SKM-1 treated with dmso at 0.1 percent for 144 hours (cell line): ENCODE measurements at regions not wholly inside any gene's neighbourhood (a gene's known extent, or its start where the extent isn't known, plus 50 kb on each side); places are given as distances from the start of the nearest gene placed in this dataset.

Experiments used
- DNase-seq: peaks from one replicate; lab custom pipeline; 2025; ENCODE audit not compliant: unreplicated experiment; lab: John Stamatoyannopoulos, UW

DNA sequence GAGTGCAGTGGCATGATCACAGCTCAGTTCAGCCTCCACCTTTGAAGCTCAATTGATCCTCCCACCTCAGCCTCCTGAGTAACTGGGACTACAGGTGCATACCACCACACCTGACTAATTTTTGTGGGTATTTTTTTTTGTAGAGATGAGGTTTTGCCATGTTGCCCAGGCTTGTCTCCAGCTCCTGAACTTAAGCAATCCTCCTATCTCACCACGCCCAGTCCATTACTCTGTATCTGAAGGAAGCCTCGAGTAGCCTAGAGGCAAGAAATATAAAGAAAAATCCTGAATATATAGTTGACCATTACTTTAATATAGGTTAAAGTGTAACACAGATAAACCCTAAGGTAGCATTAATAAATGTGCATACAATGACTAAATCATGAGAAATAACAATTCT, 686.8 kb upstream of the PIK3C3 start:
- no peak for DNase-seq

DNA sequence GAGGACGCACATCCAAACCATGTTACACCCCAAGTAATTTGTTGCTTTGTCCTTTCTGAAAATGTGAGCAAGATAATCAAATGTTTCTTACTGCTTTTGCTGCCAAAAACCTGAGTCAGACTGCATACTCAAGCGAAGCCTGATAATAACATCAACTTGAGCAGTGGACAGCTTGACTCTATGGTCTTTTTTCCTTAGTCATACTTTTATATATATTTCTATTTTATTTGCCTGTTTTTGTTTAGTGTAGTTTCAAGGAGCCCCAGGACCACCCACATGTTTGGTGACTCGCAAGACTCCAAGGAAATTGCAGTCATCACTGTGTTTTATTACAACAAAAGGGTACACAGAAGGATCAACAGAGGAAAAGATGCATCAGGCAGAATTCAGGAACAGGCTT, 688.4 kb upstream of the PIK3C3 start:
- DNase-seq: no peak

DNA sequence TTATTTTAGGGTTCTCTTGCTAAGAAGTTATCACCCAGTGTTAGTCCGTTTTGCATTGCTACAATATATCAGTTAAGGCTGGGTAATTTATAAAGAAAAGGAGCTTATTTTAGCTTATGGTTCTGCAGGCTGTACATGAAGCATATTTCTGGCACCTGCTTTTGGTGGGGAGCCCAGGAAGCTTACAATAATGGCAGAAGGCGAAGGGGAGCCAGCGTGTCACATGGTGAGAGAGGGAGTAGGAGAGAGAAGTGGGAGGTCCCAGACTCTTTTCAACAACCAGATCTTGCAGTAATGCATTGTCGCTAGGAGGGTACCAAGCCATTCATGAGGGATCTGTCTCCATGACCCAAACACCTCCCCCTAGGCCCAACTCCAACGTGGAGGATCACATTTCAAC, 688.8 kb upstream of the PIK3C3 start:
- DNase-seq: no peak

DNA sequence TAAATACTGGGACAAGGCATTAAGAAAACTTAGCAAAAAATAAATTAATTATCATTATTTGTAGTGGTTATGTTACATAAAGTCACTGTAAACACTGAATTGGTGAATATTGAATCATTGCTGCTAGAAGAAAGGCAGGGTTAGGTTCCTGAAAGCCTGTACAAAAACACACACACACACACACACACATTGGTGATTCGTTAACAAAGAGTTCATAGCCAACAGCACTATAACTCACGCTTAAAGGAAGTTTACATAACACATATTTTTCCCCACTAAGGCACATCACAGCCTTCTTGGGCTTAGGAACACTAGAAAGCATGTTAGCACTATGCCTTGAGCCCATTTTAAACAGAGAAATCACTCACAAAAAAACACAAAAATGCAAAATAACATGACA, 690.0 kb upstream of the PIK3C3 start:
- no peak for DNase-seq

DNA sequence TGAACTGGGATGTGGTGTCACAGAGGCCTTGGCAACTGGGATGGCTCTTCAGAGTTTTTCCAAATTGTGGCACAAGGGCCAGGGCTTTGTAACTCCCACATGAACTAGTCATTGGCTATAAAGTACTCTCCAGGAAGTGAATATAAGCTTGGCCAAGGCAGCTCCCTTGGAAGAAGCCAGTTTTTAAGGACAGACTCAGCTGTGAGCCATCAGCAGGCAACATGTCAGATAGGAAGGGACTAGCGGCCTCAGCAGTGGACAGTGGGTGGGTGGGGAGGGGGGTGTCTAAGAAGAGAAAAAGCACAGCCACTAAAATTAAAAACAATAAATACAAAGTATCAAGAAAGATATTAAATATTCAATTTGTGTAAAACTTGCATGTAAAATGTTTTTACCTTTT, 691.1 kb upstream of the PIK3C3 start:
- no peak for DNase-seq

DNA sequence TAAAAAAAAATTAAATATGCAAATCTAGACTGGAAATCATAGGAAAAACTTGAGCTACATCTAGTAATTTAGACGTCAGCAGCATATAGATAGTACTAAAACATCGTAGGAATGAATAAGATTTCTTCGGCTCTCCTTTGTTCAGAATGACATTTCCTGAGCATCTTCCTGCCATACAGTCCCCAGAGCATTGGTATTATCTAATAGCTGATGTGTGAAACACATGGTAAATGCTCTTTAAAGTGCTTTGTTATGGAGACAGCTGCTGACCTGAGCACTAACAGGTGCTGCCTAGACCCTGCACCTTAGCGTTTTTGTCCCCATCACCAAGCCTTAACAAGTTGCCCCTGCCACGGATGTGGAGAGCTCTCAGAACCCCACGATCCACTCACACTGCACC, 692.3 kb upstream of the PIK3C3 start:
- DNase-seq: no peak

DNA sequence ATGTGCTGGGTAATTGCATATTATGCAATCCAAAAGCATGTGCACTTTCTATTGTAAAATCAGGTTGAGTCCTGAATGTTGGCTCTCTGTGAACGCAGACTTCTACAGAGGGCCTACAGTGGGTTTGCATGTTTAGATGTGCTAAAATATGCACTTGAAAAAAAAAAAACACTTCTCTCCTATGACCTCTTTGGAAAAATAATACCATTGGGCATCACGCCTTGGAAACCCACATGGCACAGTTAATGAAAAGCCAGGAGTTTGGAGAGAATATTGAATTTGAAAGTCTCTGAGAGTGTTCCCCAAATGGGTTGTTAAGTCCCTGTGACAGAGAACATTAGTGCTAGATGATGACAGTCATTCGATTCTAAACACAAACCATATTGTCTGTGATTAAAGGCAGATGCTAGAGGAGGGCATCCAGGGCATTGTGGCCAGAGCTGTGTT, 710.4 kb upstream of the PIK3C3 start:
- no peak for DNase-seq

DNA sequence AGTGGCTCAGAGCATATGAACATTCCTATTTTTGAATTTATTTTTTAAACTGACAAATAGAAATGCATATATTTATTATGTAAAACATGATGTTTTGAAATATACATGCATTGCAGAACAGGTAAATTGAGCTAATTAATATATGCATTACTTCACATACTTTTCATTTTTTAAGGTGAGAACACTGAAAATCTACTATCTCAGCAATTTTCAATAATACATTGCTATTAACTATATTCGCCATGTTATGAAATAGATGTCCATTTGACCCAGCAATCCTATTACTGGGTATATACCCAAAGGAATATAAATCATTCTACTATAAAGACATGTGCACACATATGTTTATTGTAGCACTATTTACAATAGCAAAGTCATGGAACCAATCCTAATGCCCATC, 717.7 kb upstream of the PIK3C3 start:
- no peak for DNase-seq

DNA sequence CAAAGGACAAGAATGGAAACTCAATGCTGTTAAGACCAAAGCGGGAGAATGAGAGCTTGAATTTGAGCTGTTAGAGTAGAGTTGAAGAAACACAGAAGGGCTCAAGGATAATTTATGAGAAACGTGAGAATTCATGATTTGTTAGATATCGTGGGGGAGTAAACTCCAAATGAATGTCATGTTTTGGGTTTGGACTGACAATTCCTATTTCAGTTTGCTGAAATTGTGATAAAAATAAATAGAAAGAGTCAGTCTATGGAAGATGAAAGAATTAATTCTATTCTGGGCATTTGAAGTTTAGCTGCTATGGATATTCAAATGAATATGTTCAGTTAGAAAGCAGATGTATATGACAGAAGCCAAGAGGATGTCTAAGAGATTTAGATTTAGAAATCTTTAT, 723.4 kb upstream of the PIK3C3 start:
- no peak for DNase-seq

DNA sequence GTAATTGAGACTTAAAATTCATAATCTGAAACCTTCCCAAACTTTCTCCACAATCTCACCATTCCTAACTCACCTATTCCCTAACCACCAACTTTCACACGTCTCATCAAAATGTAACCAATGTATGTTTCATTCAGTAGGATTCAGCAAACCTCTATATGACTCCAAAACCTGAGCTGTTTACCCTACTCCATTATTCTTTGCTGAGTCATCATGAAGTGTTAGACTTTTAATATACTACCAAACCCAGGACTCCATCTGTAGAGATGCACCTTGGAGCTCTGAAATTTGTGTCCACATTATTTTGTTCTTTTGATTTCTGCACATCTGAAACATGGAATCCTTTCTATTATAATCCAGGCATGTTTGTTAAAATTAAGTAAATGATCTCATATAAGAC, 727.0 kb upstream of the PIK3C3 start:
- DNase-seq: no peak

DNA sequence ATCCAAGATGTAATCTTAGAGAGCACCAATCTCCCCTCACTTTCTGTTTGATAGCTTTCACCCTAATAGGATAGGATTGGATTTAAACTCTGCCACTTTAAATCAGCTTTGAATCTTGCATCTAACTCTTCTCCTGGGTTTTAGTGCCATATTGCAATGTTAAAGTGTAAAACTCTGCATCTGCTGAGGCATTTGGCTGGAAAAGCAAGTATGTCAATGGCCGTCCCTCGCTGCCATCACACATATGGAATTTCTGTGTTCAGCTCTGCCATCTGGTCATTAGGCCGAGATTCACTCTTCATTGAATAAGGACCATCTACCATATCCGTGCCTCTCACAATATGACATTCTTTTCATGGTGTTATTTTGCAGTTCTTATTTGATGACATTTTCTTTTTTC, 728.1 kb upstream of the PIK3C3 start:
- no peak for DNase-seq

DNA sequence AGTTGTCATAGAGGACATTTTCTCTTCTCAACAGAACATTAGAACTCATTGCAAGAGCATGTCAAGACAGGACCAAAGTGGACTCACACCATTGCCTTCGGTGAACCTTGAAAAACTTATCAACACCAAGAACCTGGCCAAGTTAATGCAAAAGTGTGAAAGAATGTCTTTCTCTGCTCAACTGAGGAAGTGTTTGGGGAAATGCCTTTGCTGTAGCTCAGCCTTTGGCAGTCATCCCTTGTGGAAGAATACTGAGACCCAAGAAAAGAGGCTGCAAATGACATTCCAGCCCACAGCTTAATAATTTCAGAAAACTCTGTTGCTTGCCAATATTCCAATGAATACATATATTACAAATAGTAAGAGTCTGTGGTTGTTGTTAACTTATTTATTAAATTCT, 728.8 kb upstream of the PIK3C3 start:
- DNase-seq: no peak

DNA sequence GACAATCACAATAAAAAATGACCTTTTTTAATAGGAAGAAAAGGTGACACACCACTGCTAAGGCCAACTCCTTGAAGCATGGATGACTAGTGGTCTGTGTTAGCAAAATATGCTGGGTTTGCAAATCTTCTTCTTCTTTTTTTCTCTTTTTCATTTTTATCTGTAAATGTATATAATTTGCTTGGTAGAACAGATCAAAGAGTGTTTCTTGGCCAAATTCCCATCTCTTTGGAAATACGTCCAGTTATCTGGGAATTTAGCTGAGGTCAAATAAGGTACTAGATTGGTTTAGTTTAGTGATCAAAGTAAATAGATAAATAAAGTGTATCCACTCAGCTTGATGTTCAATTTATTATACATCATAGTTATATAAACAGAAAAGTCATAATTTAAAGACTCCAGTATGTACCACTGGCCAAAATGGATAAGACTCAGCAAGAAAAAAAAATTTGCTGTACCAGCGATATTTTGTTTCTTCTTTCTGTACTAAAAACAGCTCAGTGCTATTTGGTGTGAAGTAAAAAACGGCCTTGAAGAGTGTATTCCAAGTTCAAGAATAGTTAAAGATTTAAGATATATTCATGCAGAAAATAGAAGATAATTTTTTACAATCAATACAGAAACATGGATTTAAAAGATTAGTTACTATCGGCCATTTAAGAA, 738.6 kb upstream of the PIK3C3 start:
- DNase-seq: no peak

DNA sequence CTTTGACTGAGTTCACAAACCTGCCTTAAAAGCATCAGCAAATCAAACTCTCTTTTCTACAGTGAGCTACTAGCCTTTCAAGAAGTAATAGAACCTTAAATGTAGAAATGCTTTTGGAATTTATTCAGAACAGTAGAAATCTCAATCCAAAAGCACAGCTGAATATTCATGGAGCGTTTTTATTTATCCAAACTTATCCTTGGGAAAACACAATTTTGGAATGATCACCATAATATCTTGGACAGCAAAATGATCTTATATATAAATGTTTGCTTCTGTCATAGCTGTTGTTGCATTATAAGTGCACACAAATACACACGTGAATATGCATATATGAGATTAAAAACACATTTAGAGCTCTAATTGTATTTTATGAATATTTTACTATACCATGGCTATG, 747.3 kb upstream of the PIK3C3 start:
- no peak for DNase-seq

DNA sequence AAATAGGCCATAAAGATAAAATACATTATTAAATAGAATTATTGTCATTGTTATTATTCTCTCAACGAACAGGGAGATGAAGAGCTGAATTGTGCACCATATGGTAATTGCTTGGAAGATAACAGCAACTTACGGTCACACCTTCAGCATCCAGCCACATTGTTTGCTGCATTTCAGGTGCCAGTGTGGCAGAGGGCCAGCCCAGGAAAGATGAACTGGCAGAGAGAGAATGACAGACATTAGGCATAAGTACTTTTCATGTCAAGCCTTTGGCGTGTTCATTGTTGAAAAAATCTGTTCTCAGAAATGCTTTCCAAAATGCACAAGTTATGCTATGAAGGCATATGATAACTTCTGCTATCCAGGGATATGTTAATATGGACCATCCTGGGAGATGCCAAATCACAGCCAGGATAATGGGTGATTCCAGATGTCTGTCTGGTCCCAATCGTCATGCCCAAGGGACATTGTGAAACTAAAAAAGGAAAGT, 748.6 kb upstream of the PIK3C3 start:
- DNase-seq: no peak

DNA sequence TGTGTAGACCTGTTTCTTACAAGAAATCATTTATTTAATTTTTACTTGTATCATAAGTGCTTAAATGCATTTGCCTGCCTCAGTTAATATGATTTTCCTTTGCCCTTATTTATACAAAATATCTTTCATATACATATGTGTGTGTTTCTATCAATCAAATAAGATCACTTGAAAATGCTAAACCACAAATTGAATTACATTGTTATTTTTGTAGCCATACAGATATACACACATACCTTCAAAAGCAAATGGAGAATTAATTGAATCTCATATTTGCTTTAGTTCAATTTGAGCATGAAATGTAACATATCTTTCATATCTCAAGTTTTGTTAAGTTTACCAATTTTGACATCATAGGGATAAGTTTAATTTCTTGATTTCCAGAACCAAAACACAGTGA, 755.8 kb upstream of the PIK3C3 start:
- no peak for DNase-seq

DNA sequence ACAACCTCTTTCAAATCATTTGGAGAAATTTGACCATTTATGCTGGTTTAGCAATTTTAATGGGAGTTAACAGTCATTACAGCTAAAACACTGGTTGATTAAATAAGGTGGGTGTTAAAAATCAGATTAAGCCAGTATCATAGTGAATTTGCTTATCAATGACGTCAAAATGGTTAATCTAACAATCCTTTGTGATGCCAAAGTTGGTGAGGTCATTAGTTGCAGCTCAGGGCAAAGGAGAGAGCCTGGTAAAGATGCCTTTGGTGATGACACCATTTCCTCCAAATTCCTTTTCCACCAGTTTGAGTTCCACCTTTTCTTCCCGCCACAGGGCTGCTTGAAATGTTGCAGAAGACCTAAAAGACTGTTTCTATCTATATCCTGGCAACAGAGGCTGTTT, 757.1 kb upstream of the PIK3C3 start:
- no peak for DNase-seq

DNA sequence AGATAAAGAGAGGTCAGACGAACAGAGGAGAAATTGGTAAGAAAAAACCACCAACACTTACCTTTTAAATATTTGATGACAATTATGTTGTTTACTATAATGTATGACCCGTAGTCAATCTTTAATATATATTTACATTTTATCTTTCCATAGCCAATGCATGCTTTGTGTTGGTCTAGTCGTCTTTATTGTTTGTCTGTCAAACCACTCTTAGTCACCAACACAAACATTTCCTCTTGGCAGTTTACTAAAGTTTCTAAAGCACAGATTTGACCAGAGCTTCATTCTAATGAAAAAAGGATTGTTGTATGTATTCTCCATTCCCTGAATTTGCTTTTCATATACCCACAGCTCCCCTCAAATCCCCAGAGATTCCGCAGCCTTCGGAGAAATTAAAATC, 784.7 kb upstream of the PIK3C3 start:
- no peak for DNase-seq

DNA sequence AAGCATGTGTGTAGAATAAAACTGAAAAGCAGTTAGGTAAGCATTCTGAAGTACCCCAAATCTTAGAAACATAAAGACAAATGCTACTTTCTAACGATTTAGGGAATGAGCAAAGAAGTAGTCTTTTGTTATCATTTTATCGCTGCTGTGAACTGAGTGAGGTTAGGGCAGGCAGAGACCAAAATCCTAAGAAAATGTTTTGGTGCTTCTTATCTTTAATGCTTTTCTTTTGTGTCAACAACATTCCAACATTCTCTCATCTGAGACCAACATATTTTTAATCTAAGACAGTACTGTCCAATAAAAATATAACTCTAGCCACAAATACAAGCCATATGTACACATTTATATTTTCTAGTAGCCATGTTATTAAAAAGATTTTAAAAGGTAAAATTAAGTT, 789.4 kb upstream of the PIK3C3 start:
- no peak for DNase-seq

DNA sequence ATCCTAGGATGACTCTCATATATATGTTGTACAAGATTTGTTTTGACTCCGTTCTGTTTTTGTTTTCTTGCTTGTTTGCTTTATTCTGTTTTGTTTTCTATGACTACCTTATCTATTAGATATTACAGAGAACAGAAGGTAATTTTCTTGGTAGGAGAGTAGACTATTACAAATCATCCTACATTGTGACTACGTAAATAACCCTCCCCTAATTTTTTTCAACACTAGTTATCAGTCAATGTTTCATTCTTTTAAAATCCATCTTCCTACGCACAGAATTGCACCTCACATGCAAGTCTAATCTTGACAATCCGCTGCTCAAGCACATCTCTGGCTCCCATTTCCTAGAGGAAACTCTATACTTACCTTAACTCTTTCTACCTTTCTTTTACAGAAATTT, 792.3 kb upstream of the PIK3C3 start:
- no peak for DNase-seq

DNA sequence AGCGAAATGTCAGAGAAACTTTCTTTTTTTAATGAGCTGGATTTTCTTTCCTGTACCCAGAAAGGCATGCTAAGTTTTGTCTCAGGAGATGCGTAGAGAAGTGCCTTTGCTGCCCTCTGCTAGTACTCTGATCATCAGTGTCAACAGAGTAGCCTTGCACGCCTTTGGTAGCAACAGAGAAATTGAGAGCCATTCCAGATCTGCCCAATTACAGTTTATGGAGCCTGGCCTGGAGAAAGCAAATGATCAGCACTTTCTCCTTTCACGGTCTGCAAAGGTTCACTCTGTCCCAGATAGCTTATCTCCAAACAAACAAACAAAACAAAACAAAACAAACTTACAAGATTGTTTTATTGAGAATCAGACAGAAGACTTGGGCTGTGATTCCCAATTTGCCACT, 792.8 kb upstream of the PIK3C3 start:
- no peak for DNase-seq

DNA sequence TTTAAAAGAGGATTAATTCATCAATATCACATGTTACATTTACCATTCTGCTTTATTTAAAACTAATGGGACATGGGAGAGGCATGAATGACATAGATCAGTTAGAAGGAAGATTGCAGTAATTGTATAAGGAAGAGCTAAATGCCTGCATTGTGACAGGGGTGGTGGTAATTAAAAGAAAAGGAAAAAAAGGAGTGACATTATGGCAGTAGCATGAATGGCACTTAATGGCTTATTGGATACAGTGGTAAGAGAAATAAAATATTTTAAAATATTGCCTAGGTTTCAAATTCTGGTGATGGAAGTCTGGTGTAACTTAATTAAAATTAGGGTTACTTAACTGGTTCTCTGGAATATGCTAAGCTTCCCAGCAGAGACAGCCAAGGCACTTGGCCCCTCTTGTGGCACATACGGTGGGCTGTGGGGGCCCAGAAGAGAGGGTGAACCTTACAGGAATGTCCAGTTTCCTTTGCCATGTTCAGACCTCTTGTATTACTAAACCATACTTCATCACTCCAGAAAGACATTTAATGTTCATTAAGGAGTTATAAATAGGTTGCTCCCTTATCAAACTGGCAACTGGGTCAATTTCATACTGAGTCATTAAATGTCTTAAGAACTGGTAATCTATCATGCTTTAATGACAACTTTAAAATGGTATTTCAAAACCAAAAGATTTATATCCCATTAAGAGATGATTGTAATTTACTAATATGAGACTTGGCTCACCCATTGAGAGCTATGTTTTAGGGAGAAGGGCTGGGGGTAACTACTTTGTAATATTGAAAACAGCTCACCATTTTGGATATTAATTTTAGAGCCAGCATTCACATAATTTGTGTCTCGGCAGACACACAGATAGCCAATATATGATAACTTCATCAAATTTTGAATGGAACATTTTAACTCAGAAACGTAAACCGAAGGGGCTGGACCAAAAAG, 798.9 kb upstream of the PIK3C3 start:
- DNase-seq: no peak
